ENCODE measurements at regions not wholly inside any gene's neighbourhood (a gene's known extent, or its start where the extent isn't known, plus 50 kb on each side); places are given as distances from the start of the nearest gene placed in this dataset.

GRCh38 chr14:51533872-51534553 is 117.7 kb upstream of the FRMD6 start:
- Histone ChIP-seq H3K4me1 (ENCODE audit: control insufficient read depth in 2 of 2, insufficient read depth in 2 of 2, low read length in 2 of 2) (no peaks in the 10 kb centered on the region), H3K27me3 (ENCODE audit: control insufficient read depth in 2 of 2, insufficient read depth in 2 of 2, low read length in 2 of 2) (no peaks in the 10 kb centered on the region), H3K36me3 (ENCODE audit: control insufficient read depth in 2 of 2, insufficient read depth in 2 of 2, low read length in 2 of 2) (no peaks in the 10 kb centered on the region), H3K9me3 (ENCODE audit: control insufficient read depth in 2 of 2, low read length in 2 of 2) (peaks cover 0 to 3% of the 10 kb centered on the region in 2 donors), H3K4me3 (ENCODE audit: low read length in 2 of 2) (no peak overlapping the region), H3K9ac (ENCODE audit: low read depth in 1 of 2, low read length in 2 of 2) (no peak overlapping the region), H3K27ac (ENCODE audit: low read depth in 2 of 2, low read length in 2 of 2) (no peak overlapping the region)

GRCh38 chr14:51534610-51535011 is 117.1 kb upstream of the FRMD6 start:
- no peaks in the 10 kb centered on the region for H3K27me3 ChIP-seq (ENCODE audit: control insufficient read depth in 2 of 2, insufficient read depth in 2 of 2, low read length in 2 of 2)
- H3K4me3 ChIP-seq (ENCODE audit: low read length in 2 of 2) = no peak overlapping the region
- H3K36me3 ChIP-seq (ENCODE audit: control insufficient read depth in 2 of 2, insufficient read depth in 2 of 2, low read length in 2 of 2) = no peaks in the 10 kb centered on the region
- peaks cover 0 to 3% of the 10 kb centered on the region in 2 donors for H3K9me3 ChIP-seq (ENCODE audit: control insufficient read depth in 2 of 2, low read length in 2 of 2)
- no peaks in the 10 kb centered on the region for H3K4me1 ChIP-seq (ENCODE audit: control insufficient read depth in 2 of 2, insufficient read depth in 2 of 2, low read length in 2 of 2)
- no peak overlapping the region for H3K9ac ChIP-seq (ENCODE audit: low read depth in 1 of 2, low read length in 2 of 2)
- H3K27ac ChIP-seq (ENCODE audit: low read depth in 2 of 2, low read length in 2 of 2) = no peak overlapping the region

GRCh38 chr14:51535443-51536044 is 116.2 kb upstream of the FRMD6 start:
- peaks cover 0 to 3% of the 10 kb centered on the region in 2 donors for H3K9me3 ChIP-seq (ENCODE audit: control insufficient read depth in 2 of 2, low read length in 2 of 2)
- no peaks in the 10 kb centered on the region for H3K4me1 ChIP-seq (ENCODE audit: control insufficient read depth in 2 of 2, insufficient read depth in 2 of 2, low read length in 2 of 2)
- no peaks in the 10 kb centered on the region for H3K27me3 ChIP-seq (ENCODE audit: control insufficient read depth in 2 of 2, insufficient read depth in 2 of 2, low read length in 2 of 2)
- H3K27ac ChIP-seq (ENCODE audit: low read depth in 2 of 2, low read length in 2 of 2) = no peak overlapping the region
- H3K36me3 ChIP-seq (ENCODE audit: control insufficient read depth in 2 of 2, insufficient read depth in 2 of 2, low read length in 2 of 2) = no peaks in the 10 kb centered on the region
- no peak overlapping the region for H3K9ac ChIP-seq (ENCODE audit: low read depth in 1 of 2, low read length in 2 of 2)
- no peak overlapping the region for H3K4me3 ChIP-seq (ENCODE audit: low read length in 2 of 2)

- Histone ChIP-seq H3K27me3 (ENCODE audit: control insufficient read depth in 2 of 2, insufficient read depth in 2 of 2, low read length in 2 of 2) (no peaks in the 10 kb centered on the region), H3K9me3 (ENCODE audit: control insufficient read depth in 2 of 2, low read length in 2 of 2) (peaks cover 0 to 3% of the 10 kb centered on the region in 2 donors), H3K27ac (ENCODE audit: low read depth in 2 of 2, low read length in 2 of 2) (no peak overlapping the region), H3K9ac (ENCODE audit: low read depth in 1 of 2, low read length in 2 of 2) (no peak overlapping the region), H3K4me1 (ENCODE audit: control insufficient read depth in 2 of 2, insufficient read depth in 2 of 2, low read length in 2 of 2) (no peaks in the 10 kb centered on the region), H3K36me3 (ENCODE audit: control insufficient read depth in 2 of 2, insufficient read depth in 2 of 2, low read length in 2 of 2) (no peaks in the 10 kb centered on the region), H3K4me3 (ENCODE audit: low read length in 2 of 2) (no peak overlapping the region)
These were observed 112.7 kb upstream of the FRMD6 start for GRCh38 chr14:51538973-51539372.

GRCh38 chr14:51539571-51540037 is 112.1 kb upstream of the FRMD6 start:
- Histone ChIP-seq H3K9ac (ENCODE audit: low read depth in 1 of 2, low read length in 2 of 2) (no peak overlapping the region), H3K36me3 (ENCODE audit: control insufficient read depth in 2 of 2, insufficient read depth in 2 of 2, low read length in 2 of 2) (no peaks in the 10 kb centered on the region), H3K27me3 (ENCODE audit: control insufficient read depth in 2 of 2, insufficient read depth in 2 of 2, low read length in 2 of 2) (no peaks in the 10 kb centered on the region), H3K4me3 (ENCODE audit: low read length in 2 of 2) (no peak overlapping the region), H3K27ac (ENCODE audit: low read depth in 2 of 2, low read length in 2 of 2) (no peak overlapping the region), H3K4me1 (ENCODE audit: control insufficient read depth in 2 of 2, insufficient read depth in 2 of 2, low read length in 2 of 2) (no peaks in the 10 kb centered on the region), H3K9me3 (ENCODE audit: control insufficient read depth in 2 of 2, low read length in 2 of 2) (peaks cover 0 to 3% of the 10 kb centered on the region in 2 donors)

GRCh38 chr14:51540364-51540763 is 111.3 kb upstream of the FRMD6 start:
- no peaks in the 10 kb centered on the region for H3K36me3 ChIP-seq (ENCODE audit: control insufficient read depth in 2 of 2, insufficient read depth in 2 of 2, low read length in 2 of 2)
- H3K27me3 ChIP-seq (ENCODE audit: control insufficient read depth in 2 of 2, insufficient read depth in 2 of 2, low read length in 2 of 2) = no peaks in the 10 kb centered on the region
- no peak overlapping the region for H3K27ac ChIP-seq (ENCODE audit: low read depth in 2 of 2, low read length in 2 of 2)
- no peaks in the 10 kb centered on the region for H3K4me1 ChIP-seq (ENCODE audit: control insufficient read depth in 2 of 2, insufficient read depth in 2 of 2, low read length in 2 of 2)
- H3K4me3 ChIP-seq (ENCODE audit: low read length in 2 of 2) = no peak overlapping the region
- peaks cover 0 to 3% of the 10 kb centered on the region in 2 donors for H3K9me3 ChIP-seq (ENCODE audit: control insufficient read depth in 2 of 2, low read length in 2 of 2)
- no peak overlapping the region for H3K9ac ChIP-seq (ENCODE audit: low read depth in 1 of 2, low read length in 2 of 2)

- no peaks in the 10 kb centered on the region for H3K27me3 ChIP-seq (ENCODE audit: control insufficient read depth in 2 of 2, insufficient read depth in 2 of 2, low read length in 2 of 2)
- H3K36me3 ChIP-seq (ENCODE audit: control insufficient read depth in 2 of 2, insufficient read depth in 2 of 2, low read length in 2 of 2) = no peaks in the 10 kb centered on the region
- no peaks in the 10 kb centered on the region for H3K4me1 ChIP-seq (ENCODE audit: control insufficient read depth in 2 of 2, insufficient read depth in 2 of 2, low read length in 2 of 2)
- no peak overlapping the region for H3K9ac ChIP-seq (ENCODE audit: low read depth in 1 of 2, low read length in 2 of 2)
- no peak overlapping the region for H3K4me3 ChIP-seq (ENCODE audit: low read length in 2 of 2)
- H3K27ac ChIP-seq (ENCODE audit: low read depth in 2 of 2, low read length in 2 of 2) = no peak overlapping the region
- no peaks in the 10 kb centered on the region for H3K9me3 ChIP-seq (ENCODE audit: control insufficient read depth in 2 of 2, low read length in 2 of 2)
These were observed 107.2 kb upstream of the FRMD6 start for GRCh38 chr14:51544471-51544870.

- Histone ChIP-seq H3K27me3 (ENCODE audit: control insufficient read depth in 2 of 2, insufficient read depth in 2 of 2, low read length in 2 of 2) (no peaks in the 10 kb centered on the region), H3K4me1 (ENCODE audit: control insufficient read depth in 2 of 2, insufficient read depth in 2 of 2, low read length in 2 of 2) (no peaks in the 10 kb centered on the region), H3K27ac (ENCODE audit: low read depth in 2 of 2, low read length in 2 of 2) (no peak overlapping the region), H3K36me3 (ENCODE audit: control insufficient read depth in 2 of 2, insufficient read depth in 2 of 2, low read length in 2 of 2) (no peaks in the 10 kb centered on the region), H3K4me3 (ENCODE audit: low read length in 2 of 2) (no peak overlapping the region), H3K9ac (ENCODE audit: low read depth in 1 of 2, low read length in 2 of 2) (no peak overlapping the region), H3K9me3 (ENCODE audit: control insufficient read depth in 2 of 2, low read length in 2 of 2) (no peaks in the 10 kb centered on the region)
These were observed 106.8 kb upstream of the FRMD6 start for GRCh38 chr14:51544901-51545300.

- Histone ChIP-seq H3K9me3 (ENCODE audit: control insufficient read depth in 2 of 2, low read length in 2 of 2) (no peaks in the 10 kb centered on the region), H3K9ac (ENCODE audit: low read depth in 1 of 2, low read length in 2 of 2) (no peak overlapping the region), H3K4me1 (ENCODE audit: control insufficient read depth in 2 of 2, insufficient read depth in 2 of 2, low read length in 2 of 2) (no peaks in the 10 kb centered on the region), H3K36me3 (ENCODE audit: control insufficient read depth in 2 of 2, insufficient read depth in 2 of 2, low read length in 2 of 2) (no peaks in the 10 kb centered on the region), H3K4me3 (ENCODE audit: low read length in 2 of 2) (no peak overlapping the region), H3K27me3 (ENCODE audit: control insufficient read depth in 2 of 2, insufficient read depth in 2 of 2, low read length in 2 of 2) (no peaks in the 10 kb centered on the region), H3K27ac (ENCODE audit: low read depth in 2 of 2, low read length in 2 of 2) (no peak overlapping the region)
These were observed 106.3 kb upstream of the FRMD6 start for GRCh38 chr14:51545396-51545795.

GRCh38 chr14:51546099-51546498 is 105.6 kb upstream of the FRMD6 start:
- Histone ChIP-seq H3K27me3 (ENCODE audit: control insufficient read depth in 2 of 2, insufficient read depth in 2 of 2, low read length in 2 of 2) (no peaks in the 10 kb centered on the region), H3K9me3 (ENCODE audit: control insufficient read depth in 2 of 2, low read length in 2 of 2) (no peaks in the 10 kb centered on the region), H3K4me3 (ENCODE audit: low read length in 2 of 2) (no peak overlapping the region), H3K27ac (ENCODE audit: low read depth in 2 of 2, low read length in 2 of 2) (no peak overlapping the region), H3K4me1 (ENCODE audit: control insufficient read depth in 2 of 2, insufficient read depth in 2 of 2, low read length in 2 of 2) (no peaks in the 10 kb centered on the region), H3K9ac (ENCODE audit: low read depth in 1 of 2, low read length in 2 of 2) (no peak overlapping the region), H3K36me3 (ENCODE audit: control insufficient read depth in 2 of 2, insufficient read depth in 2 of 2, low read length in 2 of 2) (no peaks in the 10 kb centered on the region)
